ENCODE measurements at regions not wholly inside any gene's neighbourhood (a gene's known extent, or its start where the extent isn't known, plus 50 kb on each side); places are given as distances from the start of the nearest gene placed in this dataset.

DNA sequence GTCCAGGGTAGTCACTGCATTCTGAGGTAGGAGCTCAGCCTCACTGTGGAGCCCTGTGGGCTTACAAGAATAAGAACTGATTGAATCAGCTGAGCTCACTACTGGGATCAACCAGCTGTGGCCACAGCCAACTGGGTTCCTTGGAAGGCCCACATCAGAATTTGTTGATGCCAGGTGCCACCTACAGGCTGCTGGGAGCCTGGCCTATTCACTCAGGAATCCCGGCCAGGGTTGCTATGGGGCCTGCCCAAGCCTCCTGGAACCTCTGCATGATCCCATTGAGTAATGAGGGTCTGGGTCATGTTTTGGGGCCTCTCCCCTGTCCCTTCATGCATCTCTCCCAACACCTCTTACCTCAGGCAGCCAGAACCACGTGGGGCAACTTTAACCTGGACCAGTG is 53.9 kb upstream of the KIAA1210 start:
- no peak for DNase-seq (ENCODE audit: low read depth)
- H3K4me3 ChIP-seq (ENCODE audit: low read depth, low read length) = no peak overlapping the region
- H3K36me3 ChIP-seq (ENCODE audit: control insufficient read depth, insufficient read depth, low read length) = no peaks in the 10 kb centered on the region
- TF ChIP-seq, protein P1, sequence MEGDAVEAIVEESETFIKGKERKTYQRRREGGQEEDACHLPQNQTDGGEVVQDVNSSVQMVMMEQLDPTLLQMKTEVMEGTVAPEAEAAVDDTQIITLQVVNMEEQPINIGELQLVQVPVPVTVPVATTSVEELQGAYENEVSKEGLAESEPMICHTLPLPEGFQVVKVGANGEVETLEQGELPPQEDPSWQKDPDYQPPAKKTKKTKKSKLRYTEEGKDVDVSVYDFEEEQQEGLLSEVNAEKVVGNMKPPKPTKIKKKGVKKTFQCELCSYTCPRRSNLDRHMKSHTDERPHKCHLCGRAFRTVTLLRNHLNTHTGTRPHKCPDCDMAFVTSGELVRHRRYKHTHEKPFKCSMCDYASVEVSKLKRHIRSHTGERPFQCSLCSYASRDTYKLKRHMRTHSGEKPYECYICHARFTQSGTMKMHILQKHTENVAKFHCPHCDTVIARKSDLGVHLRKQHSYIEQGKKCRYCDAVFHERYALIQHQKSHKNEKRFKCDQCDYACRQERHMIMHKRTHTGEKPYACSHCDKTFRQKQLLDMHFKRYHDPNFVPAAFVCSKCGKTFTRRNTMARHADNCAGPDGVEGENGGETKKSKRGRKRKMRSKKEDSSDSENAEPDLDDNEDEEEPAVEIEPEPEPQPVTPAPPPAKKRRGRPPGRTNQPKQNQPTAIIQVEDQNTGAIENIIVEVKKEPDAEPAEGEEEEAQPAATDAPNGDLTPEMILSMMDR (IDR thresholded peaks at IDR 0.05; ENCODE audit: insufficient read depth, low read length, poor library complexity, severe bottlenecking) = peak; percentile 27
- H3K27me3 ChIP-seq (ENCODE audit: control insufficient read depth, insufficient read depth, low read length) = no peaks in the 10 kb centered on the region

DNA sequence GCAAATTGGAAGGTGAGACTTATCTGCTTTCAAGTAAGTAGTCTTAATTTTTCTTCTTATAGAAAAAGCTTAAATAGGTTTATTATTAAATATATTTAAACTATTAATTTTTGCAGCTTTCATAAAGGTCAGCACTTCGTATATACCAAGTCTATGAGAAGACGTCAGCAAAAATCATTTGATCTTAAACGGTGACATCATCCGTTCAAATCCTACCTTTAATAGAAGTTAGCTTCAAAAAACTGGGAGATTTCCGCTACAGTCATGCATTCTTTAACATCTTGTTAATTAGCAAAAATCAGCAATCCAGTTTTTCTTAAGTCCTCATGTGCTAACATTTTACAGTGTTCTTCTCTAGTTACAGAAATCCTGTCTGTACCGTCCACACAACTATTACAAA is 49.9 kb upstream of the PGRMC1 start:
- no peak overlapping the region for H3K4me3 ChIP-seq (ENCODE audit: low read depth, low read length)
- H3K27me3 ChIP-seq (ENCODE audit: control insufficient read depth, insufficient read depth, low read length) = no peaks in the 10 kb centered on the region
- TF ChIP-seq, protein P1 (IDR thresholded peaks at IDR 0.05; ENCODE audit: insufficient read depth, low read length, poor library complexity, severe bottlenecking) = no peak
- no peaks in the 10 kb centered on the region for H3K36me3 ChIP-seq (ENCODE audit: control insufficient read depth, insufficient read depth, low read length)
- no peak for DNase-seq (ENCODE audit: low read depth)
